PC-3 (cell line): ENCODE measurements at regions not wholly inside any gene's neighbourhood (a gene's known extent, or its start where the extent isn't known, plus 50 kb on each side); places are given as distances from the start of the nearest gene placed in this dataset.

ENCODE experiments used
- ATAC-seq: fragments of 200-7000 bp; cut with Tn5 transposase; 2 replicates; pipeline ENCODE4 v1.9.1; 2020; ENCODE audit warnings: mild to moderate bottlenecking, moderate library complexity
- BruUV-seq: library from RNA; stranded (reverse); fragments of 400-500 nt; replicated peaks from 2 replicates; lab custom pipeline; 2021; lab: Mats Ljungman, UMichigan
- CTCF ChIA-PET: fragments of 300-600 bp; sonication (Branson Sonifier 250); formaldehyde crosslinking; loops from one replicate; lab custom pipeline; 2022; ENCODE audit warnings: antibody characterized with exemption; lab: Charles Lee
- POLR2A ChIA-PET: fragments of 300-600 bp; sonication (Branson Sonifier 250); formaldehyde crosslinking; loops from one replicate; lab custom pipeline; 2022; ENCODE audit warnings: antibody characterized with exemption; ENCODE audit not compliant: unreplicated experiment; lab: Charles Lee
- DNase-seq: peaks from one replicate; pipeline ENCODE4 v3.0.0-alpha.2; 2015
- H2AFZ ChIP-seq: fragments of 300-600 bp; sonication (generic); 2 replicates; pipeline ENCODE4 v1.6.0; 2016; ENCODE audit warnings: antibody characterized with exemption, low read length
- H3F3A ChIP-seq: fragments of 300-600 bp; sonication (generic); one replicate; pipeline ENCODE4 v1.6.0; 2017; ENCODE audit warnings: antibody characterized with exemption, low read length, control low read depth, mild to moderate bottlenecking; ENCODE audit not compliant: unreplicated experiment
- H3K27ac ChIP-seq: fragments of 300-600 bp; sonication (generic); 2 replicates; pipeline ENCODE4 v1.5.1; 2016; ENCODE audit warnings: mild to moderate bottlenecking, low read length
- H3K27me3 ChIP-seq: fragments of 300-600 bp; sonication (generic); 2 replicates; pipeline ENCODE4 v1.6.1; 2016; ENCODE audit warnings: low read length, mixed read lengths
- H3K36me3 ChIP-seq: fragments of 300-600 bp; sonication (generic); 2 replicates; pipeline ENCODE4 v1.6.1; 2016; ENCODE audit warnings: low read depth, mixed run types, low read length, mixed read lengths
- H3K4me1 ChIP-seq: fragments of 300-600 bp; sonication (generic); 2 replicates; pipeline ENCODE4 v1.5.1; 2016; ENCODE audit warnings: low read length; ENCODE audit not compliant: insufficient read depth
- H3K4me2 ChIP-seq: fragments of 300-600 bp; sonication (generic); 2 replicates; pipeline ENCODE4 v1.6.0; 2016; ENCODE audit warnings: low read length
- H3K4me3 ChIP-seq: fragments of 300-600 bp; sonication (generic); 2 replicates; pipeline ENCODE4 v1.5.1; 2016; ENCODE audit warnings: mild to moderate bottlenecking, low read length, mixed read lengths
- H3K79me2 ChIP-seq: fragments of 300-600 bp; sonication (generic); 2 replicates; pipeline ENCODE4 v1.6.1; 2017; ENCODE audit warnings: low read length, mixed read lengths
- H3K9ac ChIP-seq: fragments of 300-600 bp; sonication (generic); 2 replicates; pipeline ENCODE4 v1.6.0; 2016; ENCODE audit warnings: mild to moderate bottlenecking, low read length
- H3K9me2 ChIP-seq: fragments of 300-600 bp; sonication (generic); replicated peaks from 2 replicates; pipeline ENCODE4 v1.6.1; 2016; ENCODE audit warnings: mixed run types, low read length, mixed read lengths
- H3K9me3 ChIP-seq: fragments of 300-600 bp; sonication (generic); 2 replicates; pipeline ENCODE4 v1.6.1; 2016; ENCODE audit warnings: low read length, mixed read lengths
- H4K20me1 ChIP-seq: fragments of 300-600 bp; sonication (generic); 2 replicates; pipeline ENCODE4 v1.6.1; 2016; ENCODE audit warnings: low read length, mixed read lengths
- CTCF ChIP-seq: fragments of 300-600 bp; sonication (generic); conservative IDR thresholded peaks from 2 replicates; pipeline ENCODE4 v1.5.1; 2017; ENCODE audit warnings: antibody characterized with exemption, low read depth, mild to moderate bottlenecking, low read length
- EZH2 ChIP-seq: fragments of 300-600 bp; sonication (generic); IDR thresholded peaks from one replicate; pipeline ENCODE4 v1.6.1; 2017; ENCODE audit warnings: antibody characterized with exemption, mild to moderate bottlenecking, low read length; ENCODE audit not compliant: unreplicated experiment
- EZH2phosphoT487 ChIP-seq: fragments of 300-600 bp; sonication (generic); IDR thresholded peaks from 2 replicates; pipeline ENCODE4 v1.6.1; 2018; ENCODE audit warnings: mild to moderate bottlenecking, antibody characterized with exemption, low read length, borderline replicate concordance
- intact Hi-C: fragments of 100-400 bp; cut with micrococcal nuclease; formaldehyde crosslinking; loops from 2 replicates; pipeline ENCODE4 v1.9.0; 2023

DNA sequence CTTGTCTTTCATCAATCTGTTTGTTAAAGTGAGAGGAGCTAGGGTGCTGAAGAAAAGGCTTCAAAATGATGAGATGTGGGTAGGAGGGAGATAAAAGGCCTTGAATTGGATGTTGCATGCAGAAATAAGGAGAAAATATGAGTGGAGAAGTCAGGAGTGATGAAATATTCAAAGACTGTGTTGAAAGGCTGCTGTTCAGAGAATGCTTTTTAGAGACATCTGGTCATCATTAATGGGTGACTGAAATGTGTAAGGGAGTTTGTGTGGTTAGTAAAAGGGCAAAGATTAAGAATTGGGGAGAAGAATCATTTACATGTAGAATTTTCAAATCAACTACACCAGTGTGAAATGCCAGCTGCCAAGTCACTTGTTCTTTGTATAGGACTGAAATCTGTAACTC is 383.9 kb downstream of the MAT2B start:
- CTCF ChIA-PET, result no interaction called here
- no TSS peak for BruUV-seq

GRCh38 chr5:163890261-163890660 is 384.8 kb downstream of the MAT2B start:
- no peak overlapping the region for H3K9ac ChIP-seq
- POLR2A ChIA-PET, result interaction anchor here (0.7 kb wide), 1 partner anchor 1367 kb away, joined by 3 read pairs; no protein-coding TSS in a partner anchor
- no peak overlapping the region for H2AFZ ChIP-seq
- intact Hi-C loops, result no loop called here
- H3K9me2 ChIP-seq, result no peaks in the 10 kb centered on the region
- no peak for ATAC-seq
- H3K4me3 ChIP-seq, result no peak overlapping the region
- no peaks in the 10 kb centered on the region for H3F3A ChIP-seq
- no peaks in the 10 kb centered on the region for H3K79me2 ChIP-seq
- no peaks in the 10 kb centered on the region for H4K20me1 ChIP-seq
- H3K27me3 ChIP-seq, result no peaks in the 10 kb centered on the region
- BruUV-seq, result no TSS peak
- TF ChIP-seq EZH2 (no peak), EZH2phosphoT487 (no peak), CTCF (no peak)
- H3K4me2 ChIP-seq, result no peak overlapping the region
- no peaks in the 10 kb centered on the region for H3K9me3 ChIP-seq
- CTCF ChIA-PET, result no interaction called here
- DNase-seq, result no peak
- H3K27ac ChIP-seq, result no peak overlapping the region
- no peaks in the 10 kb centered on the region for H3K4me1 ChIP-seq
- no peaks in the 10 kb centered on the region for H3K36me3 ChIP-seq

More for the DNA sequence above, 383.9 kb downstream of the MAT2B start:
- H3K4me3 ChIP-seq, result no peak overlapping the region
- no peak overlapping the region for H3K4me2 ChIP-seq
- no peak for TF ChIP-seq EZH2phosphoT487
- TF ChIP-seq EZH2, result no peak
- TF ChIP-seq CTCF, result no peak
- DNase-seq (no peak), ATAC-seq (no peak)
- no peaks in the 10 kb centered on the region for H3K36me3 ChIP-seq
- H3K79me2 ChIP-seq, result no peaks in the 10 kb centered on the region
- POLR2A ChIA-PET, result no interaction called here
- no peak overlapping the region for H2AFZ ChIP-seq
- H4K20me1 ChIP-seq, result no peaks in the 10 kb centered on the region
- H3K27ac ChIP-seq, result no peak overlapping the region
- H3K4me1 ChIP-seq, result no peaks in the 10 kb centered on the region
- H3K27me3 ChIP-seq, result no peaks in the 10 kb centered on the region
- H3K9me2 ChIP-seq, result no peaks in the 10 kb centered on the region
- H3F3A ChIP-seq, result no peaks in the 10 kb centered on the region
- H3K9me3 ChIP-seq, result no peaks in the 10 kb centered on the region
- H3K9ac ChIP-seq, result no peak overlapping the region
- intact Hi-C loops, result no loop called here

GRCh38 chr5:163893281-163893680 is 387.9 kb downstream of the MAT2B start:
- H3K27ac ChIP-seq, result no peak overlapping the region
- no peaks in the 10 kb centered on the region for H3K79me2 ChIP-seq
- ChIA-PET POLR2A (no interaction called here), CTCF (no interaction called here)
- no peaks in the 10 kb centered on the region for H3K9me3 ChIP-seq
- no peaks in the 10 kb centered on the region for H4K20me1 ChIP-seq
- DNase-seq (peak; percentile 12), ATAC-seq (no peak)
- TF ChIP-seq EZH2 (no peak), EZH2phosphoT487 (no peak), CTCF (no peak)
- H3K4me2 ChIP-seq, result no peak overlapping the region
- H3K4me1 ChIP-seq, result no peaks in the 10 kb centered on the region
- no peaks in the 10 kb centered on the region for H3K9me2 ChIP-seq
- no peak overlapping the region for H3K4me3 ChIP-seq
- no peaks in the 10 kb centered on the region for H3F3A ChIP-seq
- no peaks in the 10 kb centered on the region for H3K36me3 ChIP-seq
- intact Hi-C loops, result no loop called here
- H3K9ac ChIP-seq, result no peak overlapping the region
- no TSS peak for BruUV-seq
- H2AFZ ChIP-seq, result no peak overlapping the region
- H3K27me3 ChIP-seq, result no peaks in the 10 kb centered on the region
